ENCODE measurements at regions not wholly inside any gene's neighbourhood (a gene's known extent, or its start where the extent isn't known, plus 50 kb on each side); places are given as distances from the start of the nearest gene placed in this dataset.
"Not testable (repeated sequence)": the region's sequence is repeated elsewhere in the genome, so short reads cannot be mapped to it uniquely, and the experiment has no call there.

DNA sequence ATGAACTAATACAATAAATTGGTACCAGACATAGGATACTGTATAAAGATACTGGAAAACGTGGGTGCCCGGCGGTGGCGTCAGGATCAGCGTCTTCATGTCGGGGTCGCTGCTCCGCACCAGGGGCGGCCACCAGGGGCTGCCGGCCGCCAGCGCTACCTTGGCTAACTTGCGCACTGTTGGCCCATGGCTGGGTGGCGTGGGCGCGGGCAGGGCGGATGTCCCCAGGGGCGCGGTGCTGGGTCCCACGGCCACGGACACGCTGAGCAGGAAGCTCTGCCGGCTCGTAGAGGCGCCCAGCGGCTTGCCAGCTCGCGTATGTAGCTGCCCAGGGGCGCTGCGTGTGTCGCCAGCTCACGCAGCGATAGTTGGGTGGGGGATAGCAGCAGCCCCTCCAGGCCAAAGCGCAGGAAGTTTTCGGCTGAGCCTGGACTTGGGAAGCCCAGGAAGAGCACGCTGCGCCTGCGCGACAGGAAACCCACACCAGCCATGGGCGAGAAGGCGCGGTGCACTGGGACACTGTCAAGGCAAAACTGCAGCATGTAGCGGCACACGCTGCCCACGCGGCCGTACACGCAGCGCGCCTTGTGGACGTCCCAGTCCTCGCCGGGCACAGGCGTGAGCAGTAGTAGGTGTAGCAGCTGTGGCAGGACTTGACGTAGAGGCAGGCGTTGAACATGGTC lies 299.9 kb downstream of the CCDC74A start:
- Histone ChIP-seq H2AFZ (no peak overlapping the region), H3K79me2 (ENCODE audit: low read depth) (no peaks in the 10 kb centered on the region), H3K4me2 (no peak overlapping the region), H3K9me2 (ENCODE audit: insufficient read depth) (no peaks in the 10 kb centered on the region), H3K36me3 (ENCODE audit: low read depth) (no peaks in the 10 kb centered on the region), H3K27me3 (ENCODE audit: insufficient read depth, low read depth) (no peaks in the 10 kb centered on the region), H3K27ac (no peak overlapping the region), H3K4me1 (replicated peaks; ENCODE audit: insufficient read depth) (no peaks in the 10 kb centered on the region), H3K9me3 (ENCODE audit: insufficient read depth, low read depth) (no peaks in the 10 kb centered on the region), H3F3A (ENCODE audit: insufficient read depth, low read depth) (no peaks in the 10 kb centered on the region), H4K20me1 (ENCODE audit: insufficient read depth) (no peaks in the 10 kb centered on the region), H3K4me3 (no peak overlapping the region)
- intact Hi-C loops (cut with micrococcal nuclease; ENCODE audit: unreplicated experiment) = no loop called here
- POLR2A ChIA-PET (ENCODE audit: unreplicated experiment) = no interaction called here
- no peak for DNase-seq
- TF ChIP-seq CTCF (conservative IDR thresholded peaks at IDR 0.05) (no peak), EZH2 (IDR thresholded peaks at IDR 0.05; ENCODE audit: low read depth) (no peak)
- CTCF ChIA-PET = no interaction called here
- BruUV-seq (replicated peaks) = no TSS peak

GRCh38 chr2:131828164-131828561 lies 300.5 kb downstream of the CCDC74A start:
- POLR2A ChIA-PET (ENCODE audit: unreplicated experiment) = no interaction called here
- no TSS peak for BruUV-seq (replicated peaks)

GRCh38 chr2:131828633-131829455 lies 301.2 kb downstream of the CCDC74A start:
- H3K4me2 ChIP-seq; intact Hi-C loops (cut with micrococcal nuclease; ENCODE audit: unreplicated experiment); H2AFZ ChIP-seq; BruUV-seq (replicated peaks); H3F3A ChIP-seq (ENCODE audit: insufficient read depth, low read depth); H3K4me1 ChIP-seq (replicated peaks; ENCODE audit: insufficient read depth); H3K36me3 ChIP-seq (ENCODE audit: low read depth); H3K79me2 ChIP-seq (ENCODE audit: low read depth); H4K20me1 ChIP-seq (ENCODE audit: insufficient read depth); H3K9me3 ChIP-seq (ENCODE audit: insufficient read depth, low read depth); DNase-seq; H3K27ac ChIP-seq; H3K9me2 ChIP-seq (ENCODE audit: insufficient read depth); POLR2A ChIA-PET (ENCODE audit: unreplicated experiment); H3K4me3 ChIP-seq; CTCF ChIA-PET; H3K27me3 ChIP-seq (ENCODE audit: insufficient read depth, low read depth): not testable (repeated sequence)

More at GRCh38 chr2:131828164-131828561, 300.5 kb downstream of the CCDC74A start:
- H3K4me1 ChIP-seq (replicated peaks; ENCODE audit: insufficient read depth) = no peaks in the 10 kb centered on the region
- no peak overlapping the region for H3K27ac ChIP-seq
- DNase-seq = no peak
- H3K9me3 ChIP-seq (ENCODE audit: insufficient read depth, low read depth) = no peaks in the 10 kb centered on the region
- CTCF ChIA-PET = no interaction called here
- H3K9me2 ChIP-seq (ENCODE audit: insufficient read depth) = no peaks in the 10 kb centered on the region
- H2AFZ ChIP-seq = no peak overlapping the region
- intact Hi-C loops (cut with micrococcal nuclease; ENCODE audit: unreplicated experiment) = no loop called here
- H3K27me3 ChIP-seq (ENCODE audit: insufficient read depth, low read depth) = no peaks in the 10 kb centered on the region
- H3F3A ChIP-seq (ENCODE audit: insufficient read depth, low read depth) = no peaks in the 10 kb centered on the region
- no peak overlapping the region for H3K4me3 ChIP-seq
- no peaks in the 10 kb centered on the region for H3K79me2 ChIP-seq (ENCODE audit: low read depth)
- H3K36me3 ChIP-seq (ENCODE audit: low read depth) = no peaks in the 10 kb centered on the region
- TF ChIP-seq EZH2 (IDR thresholded peaks at IDR 0.05; ENCODE audit: low read depth) (no peak), CTCF (conservative IDR thresholded peaks at IDR 0.05) (no peak)
- H3K4me2 ChIP-seq = no peak overlapping the region
- H4K20me1 ChIP-seq (ENCODE audit: insufficient read depth) = no peaks in the 10 kb centered on the region

DNA sequence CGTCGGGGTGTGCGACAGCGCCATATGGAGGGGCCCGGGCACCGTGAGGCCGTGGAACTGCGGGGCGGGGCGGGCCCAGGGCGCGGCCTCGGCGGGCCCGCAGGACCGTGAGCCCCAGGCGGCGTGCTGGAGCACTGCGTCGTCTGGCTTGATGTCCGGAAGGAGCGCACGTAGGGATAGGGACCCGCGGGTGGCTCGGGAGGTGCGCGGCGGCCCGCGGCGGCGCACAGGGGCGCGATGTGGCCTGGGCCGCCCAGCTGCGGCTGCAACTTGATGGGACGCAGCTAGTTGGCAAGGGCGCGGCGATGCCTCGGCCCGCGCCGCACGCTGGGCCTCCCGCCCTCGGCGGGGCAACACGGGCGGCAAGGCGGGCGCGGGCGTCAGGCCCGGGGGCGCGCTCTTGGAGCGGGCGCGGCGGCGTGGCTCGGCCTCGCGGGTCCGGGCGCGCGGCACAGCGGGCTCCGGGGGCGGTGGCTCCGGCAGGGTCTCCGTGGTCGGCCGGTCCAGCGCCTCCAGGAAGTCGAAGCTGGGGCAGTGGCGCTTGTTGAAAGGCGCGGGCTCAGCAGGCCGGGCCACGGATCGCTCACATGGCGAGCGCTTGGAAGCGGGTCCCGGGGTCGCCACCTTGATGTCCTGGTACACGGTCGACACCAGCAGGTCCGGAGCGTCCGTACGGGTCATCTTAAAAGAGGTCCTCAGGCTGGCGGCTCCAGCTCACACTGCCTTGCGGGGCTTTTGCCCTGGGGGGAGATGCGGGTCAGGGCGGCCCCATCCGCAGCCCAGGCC lies 302.0 kb downstream of the CCDC74A start:
- H4K20me1 ChIP-seq (ENCODE audit: insufficient read depth); BruUV-seq (replicated peaks); DNase-seq; H2AFZ ChIP-seq; H3F3A ChIP-seq (ENCODE audit: insufficient read depth, low read depth); intact Hi-C loops (cut with micrococcal nuclease; ENCODE audit: unreplicated experiment); H3K4me1 ChIP-seq (replicated peaks; ENCODE audit: insufficient read depth); H3K79me2 ChIP-seq (ENCODE audit: low read depth); H3K27me3 ChIP-seq (ENCODE audit: insufficient read depth, low read depth); H3K9me2 ChIP-seq (ENCODE audit: insufficient read depth); H3K4me2 ChIP-seq; H3K36me3 ChIP-seq (ENCODE audit: low read depth); H3K27ac ChIP-seq; H3K9me3 ChIP-seq (ENCODE audit: insufficient read depth, low read depth); CTCF ChIA-PET; POLR2A ChIA-PET (ENCODE audit: unreplicated experiment); H3K4me3 ChIP-seq: not testable (repeated sequence)

DNA sequence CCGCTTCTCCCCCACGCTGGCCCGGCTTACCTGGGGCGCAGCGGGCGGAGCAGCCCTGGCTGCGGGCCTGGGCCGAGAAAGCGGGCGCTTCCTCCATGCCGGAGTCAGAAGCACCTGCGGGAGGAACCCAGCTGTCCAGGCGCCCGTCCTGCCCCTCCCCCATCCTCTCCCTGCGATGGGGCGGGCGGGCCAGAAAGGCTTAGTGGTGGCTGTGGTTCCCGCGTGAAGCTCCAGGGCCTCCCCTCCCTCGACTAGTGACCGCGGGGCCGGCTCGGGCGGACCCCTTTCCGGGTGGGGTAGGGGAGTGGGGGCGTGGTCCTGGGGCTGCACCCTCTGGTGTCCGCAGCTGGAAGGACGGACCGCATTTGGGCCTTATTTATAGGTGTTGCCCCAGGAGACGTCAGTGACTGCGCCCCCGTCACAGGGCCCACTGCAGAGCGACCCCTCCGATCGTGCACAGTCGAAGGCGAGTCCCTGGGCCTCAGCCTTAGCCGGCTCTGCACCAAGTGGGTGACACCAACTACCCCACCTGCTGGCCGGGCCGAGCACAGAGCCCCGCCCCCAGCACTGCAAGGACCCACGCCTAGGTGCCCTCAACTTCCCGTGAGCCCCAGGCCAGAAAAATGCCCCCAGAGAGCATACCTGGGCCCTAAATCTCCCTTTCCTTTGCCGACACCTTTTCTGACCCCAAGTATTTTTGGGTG lies 302.7 kb downstream of the CCDC74A start:
- BruUV-seq (replicated peaks); H2AFZ ChIP-seq; H3K79me2 ChIP-seq (ENCODE audit: low read depth); H3K9me3 ChIP-seq (ENCODE audit: insufficient read depth, low read depth); H3K4me3 ChIP-seq; POLR2A ChIA-PET (ENCODE audit: unreplicated experiment); CTCF ChIA-PET; H3K36me3 ChIP-seq (ENCODE audit: low read depth); H3K4me2 ChIP-seq; H3K27me3 ChIP-seq (ENCODE audit: insufficient read depth, low read depth); H3K27ac ChIP-seq; H3F3A ChIP-seq (ENCODE audit: insufficient read depth, low read depth); H3K9me2 ChIP-seq (ENCODE audit: insufficient read depth); H3K4me1 ChIP-seq (replicated peaks; ENCODE audit: insufficient read depth); intact Hi-C loops (cut with micrococcal nuclease; ENCODE audit: unreplicated experiment); DNase-seq; H4K20me1 ChIP-seq (ENCODE audit: insufficient read depth): not testable (repeated sequence)
